NCI-H345 treated with DMSO at 0.1 percent for 48 hours (cell line): ENCODE measurements at regions not wholly inside any gene's neighbourhood (a gene's known extent, or its start where the extent isn't known, plus 50 kb on each side); places are given as distances from the start of the nearest gene placed in this dataset.
"Not testable (repeated sequence)": the region's sequence is repeated elsewhere in the genome, so short reads cannot be mapped to it uniquely, and the experiment has no call there.

Source experiments
- DNase-seq: peaks from one replicate; lab custom pipeline; 2025; ENCODE audit not compliant: unreplicated experiment; lab: John Stamatoyannopoulos, UW

- no peak for DNase-seq
These were observed 57.8 kb upstream of the ANKRD30A start for GRCh38 chr10:37067576-37067975.

- not testable (repeated sequence) for DNase-seq
These were observed 63.1 kb upstream of the ANKRD30A start for GRCh38 chr10:37062296-37062695.

- no peak for DNase-seq
These were observed 68.1 kb upstream of the ANKRD30A start for GRCh38 chr10:37057261-37057660.

GRCh38 chr10:37053476-37053875 is 71.9 kb upstream of the ANKRD30A start:
- DNase-seq: no peak

DNA sequence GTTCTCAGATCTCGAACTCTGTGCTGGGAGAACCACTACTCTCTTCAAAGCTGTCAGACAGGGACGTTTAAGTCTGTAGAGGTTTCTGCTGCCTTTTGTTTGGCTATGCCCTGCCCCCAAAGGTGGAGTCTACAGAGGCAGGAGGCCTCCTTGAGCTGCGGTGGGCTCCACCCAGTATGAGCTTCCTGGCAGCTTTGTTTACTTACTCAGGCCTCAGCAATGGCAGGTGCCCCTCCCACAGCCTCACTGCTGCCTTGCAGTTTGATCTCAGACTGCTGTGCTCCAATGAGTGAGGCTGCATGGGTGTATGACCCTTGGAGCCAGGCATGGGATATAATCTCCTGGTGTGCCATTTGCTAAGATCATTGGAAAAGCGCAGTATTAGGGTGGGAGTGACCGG is 75.4 kb upstream of the ANKRD30A start:
- DNase-seq: not testable (repeated sequence)

DNA sequence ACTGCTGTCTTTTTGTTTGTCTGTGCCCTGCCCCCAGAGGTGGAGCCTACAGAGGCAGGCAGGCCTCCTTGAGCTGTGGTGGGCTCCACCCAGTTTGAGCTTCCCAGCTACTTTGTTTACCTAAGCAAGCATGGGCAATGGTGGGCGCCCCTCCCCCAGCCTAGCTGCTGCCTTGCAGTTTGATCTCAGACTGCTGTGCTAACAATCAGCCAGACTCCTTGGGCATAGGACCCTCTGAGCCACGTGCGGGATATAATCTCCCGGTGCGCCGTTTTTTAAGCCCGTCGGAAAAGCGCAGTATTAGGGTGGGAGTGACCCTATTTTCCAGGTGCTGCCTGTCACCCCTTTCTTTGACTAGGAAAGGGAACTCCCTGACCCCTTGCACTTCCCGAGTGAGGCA is 81.1 kb upstream of the ANKRD30A start:
- not testable (repeated sequence) for DNase-seq

- DNase-seq: no peak
These were observed 89.5 kb upstream of the ANKRD30A start for GRCh38 chr10:37035853-37036252.

- no peak for DNase-seq
These were observed 109.9 kb upstream of the ANKRD30A start for GRCh38 chr10:37015498-37015897.

GRCh38 chr10:37010741-37011140 is 114.7 kb upstream of the ANKRD30A start:
- DNase-seq: no peak

- DNase-seq: not testable (repeated sequence)
These were observed 117.1 kb upstream of the ANKRD30A start for GRCh38 chr10:37008276-37008675.

- no peak for DNase-seq
These were observed 122.3 kb upstream of the ANKRD30A start for GRCh38 chr10:37003126-37003525.

DNA sequence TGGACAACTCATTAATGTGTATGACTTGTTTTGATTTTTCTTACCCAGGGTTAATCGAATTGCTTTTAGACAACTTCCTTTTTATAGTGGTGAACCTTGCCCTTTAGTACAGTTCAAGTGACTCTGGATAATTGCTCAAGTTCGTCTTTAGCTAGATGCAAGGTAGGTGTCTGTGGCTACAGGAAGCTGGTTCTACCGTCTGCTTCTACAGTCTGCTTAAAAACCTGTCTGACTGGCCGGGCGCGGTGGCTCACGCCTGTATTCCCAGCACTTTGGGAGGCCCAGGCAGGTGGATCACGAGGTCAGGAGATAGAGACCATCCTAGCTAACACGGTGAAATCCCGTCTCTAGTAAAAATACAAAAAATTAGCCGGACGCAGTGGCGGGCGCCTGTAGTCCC is 129.6 kb upstream of the ANKRD30A start:
- DNase-seq: not testable (repeated sequence)

GRCh38 chr10:36994886-36995285 is 130.5 kb upstream of the ANKRD30A start:
- no peak for DNase-seq

DNA sequence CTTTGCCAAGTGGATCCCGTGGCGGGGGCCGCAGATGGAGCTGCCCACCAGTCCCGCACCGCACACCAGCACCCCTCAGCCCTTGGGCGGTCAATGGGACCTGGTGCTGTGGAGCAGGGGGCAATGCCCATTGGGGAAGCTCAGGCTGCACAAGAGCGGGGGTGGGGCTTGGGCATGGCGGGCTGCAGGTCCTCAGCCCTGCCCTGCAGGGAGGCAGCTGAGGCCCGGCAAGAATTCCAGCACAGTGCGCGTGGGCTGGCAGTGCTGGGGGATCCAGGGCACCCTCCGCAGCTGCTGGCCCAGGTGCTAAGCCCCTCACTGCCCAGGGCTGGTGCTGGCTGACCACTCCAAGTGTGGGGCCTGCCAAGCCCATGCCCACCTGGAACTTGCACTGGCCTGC is 136.2 kb upstream of the ANKRD30A start:
- DNase-seq: no peak

DNA sequence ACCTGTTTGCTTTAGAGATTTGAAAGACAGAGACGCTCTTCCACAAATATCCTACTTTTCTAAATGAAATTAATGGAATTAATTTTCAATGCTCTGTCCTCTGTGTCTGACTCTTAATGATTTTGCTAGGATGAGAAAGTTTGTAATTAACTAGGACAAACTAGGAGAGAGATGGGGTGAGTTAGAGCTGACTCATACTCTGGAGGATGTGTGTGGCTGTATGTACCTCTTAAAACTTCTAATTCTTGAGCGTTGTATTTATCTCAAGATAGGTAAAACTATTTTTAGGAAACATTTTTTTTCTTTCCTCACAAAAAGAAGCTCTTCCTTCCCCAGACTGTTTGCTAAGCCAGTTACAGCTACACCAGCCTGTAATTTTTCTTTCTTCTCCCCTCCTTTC is 178.8 kb upstream of the ANKRD30A start:
- no peak for DNase-seq

- no peak for DNase-seq
These were observed 181.9 kb upstream of the ANKRD30A start for GRCh38 chr10:36943544-36943943.

GRCh38 chr10:36942616-36943015 is 182.8 kb upstream of the ANKRD30A start:
- DNase-seq: no peak

- no peak for DNase-seq
These were observed 222.4 kb upstream of the ANKRD30A start for GRCh38 chr10:36903040-36903439.

- no peak for DNase-seq
These were observed 225.7 kb upstream of the ANKRD30A start for GRCh38 chr10:36899652-36900051.

DNA sequence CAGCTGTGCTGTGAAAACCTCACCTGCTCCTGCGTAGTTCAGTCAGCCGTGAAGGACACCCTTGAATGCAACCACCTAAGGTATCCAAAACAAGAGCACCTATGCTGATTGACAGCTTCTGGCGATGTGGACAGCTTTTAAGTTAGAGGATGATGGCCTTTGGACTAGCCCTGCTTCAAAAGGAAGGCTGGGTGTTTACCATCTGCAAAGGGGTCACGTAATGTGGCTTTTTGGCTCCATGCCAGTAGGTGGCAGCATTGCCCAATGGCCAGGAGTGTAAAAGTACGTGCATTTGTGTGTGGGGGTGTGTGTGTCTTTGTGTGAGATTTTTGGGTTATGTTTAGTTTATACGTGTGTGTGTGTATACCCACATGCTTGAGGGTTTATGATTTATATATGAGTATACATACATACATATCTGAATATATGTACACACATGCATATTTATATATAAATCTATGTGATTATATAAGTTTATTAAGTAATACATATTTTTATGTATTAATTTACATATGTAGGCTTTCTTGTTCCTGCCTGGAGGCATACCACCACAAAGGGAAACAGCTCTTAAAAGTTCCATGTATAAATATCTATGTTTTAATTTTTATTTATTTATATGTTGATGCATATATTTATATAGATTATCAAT is 236.3 kb upstream of the ANKRD30A start:
- DNase-seq: peak; percentile 17

DNA sequence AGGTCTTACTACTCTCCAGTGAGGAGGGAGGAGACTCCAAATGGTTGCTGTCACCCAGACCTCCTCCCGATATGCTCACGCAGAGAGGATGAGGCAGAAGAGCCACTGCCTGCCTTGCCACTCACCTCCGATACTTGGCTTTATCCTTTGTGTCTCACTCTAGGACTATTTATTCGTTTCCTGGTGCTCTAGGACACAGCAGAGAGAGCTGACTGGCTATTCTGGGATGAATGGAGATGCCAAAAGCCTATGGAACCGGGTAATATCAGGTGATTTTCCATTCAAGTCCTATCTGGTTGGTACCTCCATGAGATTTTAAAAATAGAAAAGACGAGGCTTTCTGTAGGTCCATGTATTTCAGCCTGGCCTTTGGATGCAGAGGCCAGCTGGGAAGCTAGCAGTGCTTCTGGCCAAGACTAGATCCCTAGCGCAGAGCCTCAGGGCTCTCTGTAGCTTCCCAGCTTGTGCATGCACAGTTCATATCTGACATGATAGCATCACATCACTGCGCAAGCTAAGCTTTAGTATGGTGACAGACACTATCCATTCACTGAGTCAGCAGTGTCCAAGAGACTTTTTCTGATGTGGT is 239.0 kb upstream of the ANKRD30A start:
- DNase-seq: no peak

GRCh38 chr10:36885746-36886145 is 239.7 kb upstream of the ANKRD30A start:
- DNase-seq: no peak

DNA sequence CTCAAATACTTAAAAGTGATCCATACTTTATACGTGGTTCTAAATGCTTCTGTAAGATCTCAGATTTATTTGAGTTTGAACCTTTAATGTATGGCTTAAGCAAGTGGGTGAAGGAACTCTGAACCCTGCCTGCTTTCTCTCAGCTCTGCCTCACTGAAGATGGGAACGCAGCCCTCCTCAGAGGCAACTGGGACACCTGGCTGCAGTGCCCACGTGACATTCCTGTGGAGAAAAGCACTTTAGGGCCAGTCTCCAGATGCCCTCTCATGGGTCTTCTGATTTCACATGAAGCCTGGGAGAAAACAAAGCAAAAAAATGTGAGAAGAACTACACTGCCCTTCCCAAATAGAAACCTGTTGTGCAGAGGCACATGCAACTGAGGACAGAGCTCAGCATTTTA is 242.6 kb upstream of the ANKRD30A start:
- no peak for DNase-seq
